Pancreas (tissue), 10 donors: ENCODE measurements at regions not wholly inside any gene's neighbourhood (a gene's known extent, or its start where the extent isn't known, plus 50 kb on each side); places are given as distances from the start of the nearest gene placed in this dataset.

Source experiments
- ATAC-seq, 4 donors: fragments of 200-7000 bp; cut with Tn5 transposase; one replicate each; pipeline versions ENCODE4 v1.8.0 to v1.9.1; 2020; ENCODE audit warnings: mild to moderate bottlenecking in 4 of 4, moderate library complexity in 4 of 4
- DNase-seq, 6 donors: peaks; one replicate each; pipeline ENCODE4 v3.0.0-alpha.2; 2020
- FAIRE-seq: peaks from 2 replicates; lab custom pipeline; 2012; peaks lifted over from hg19 to GRCh38; lab: Jason Lieb, UNC
- H3K27ac ChIP-seq, 4 donors: fragments of 200-600 bp; sonication (generic); 1 replicate in 3 of 4; 2 replicates in 1 of 4; pipeline versions ENCODE4 v1.5.0 to v1.8.0; 2020
- H3K27me3 ChIP-seq, 4 donors: fragments of 200-600 bp; one replicate each; pipeline ENCODE4 v1.8.0; 2021
- H3K36me3 ChIP-seq, 3 donors: fragments of 200-600 bp; sonication (generic) in 1 of 3; one replicate each; pipeline versions ENCODE4 v1.5.0 to v1.8.0; 2020 to 2021
- H3K4me1 ChIP-seq, 3 donors: fragments of 200-600 bp; one replicate each; pipeline ENCODE4 v1.8.0; 2021
- H3K4me3 ChIP-seq, 4 donors: fragments of 200-600 bp; sonication (generic) in 2 of 4; one replicate each; pipeline versions ENCODE4 v1.5.0 to v1.8.0; 2020 to 2021
- H3K9me3 ChIP-seq, 4 donors: fragments of 200-600 bp; one replicate each; pipeline ENCODE4 v1.8.0; 2021
- CTCF ChIP-seq, 4 donors: fragments of 200-600 bp; sonication (generic) in 3 of 4; IDR thresholded peaks; one replicate each; pipeline versions ENCODE4 v1.5.0 to v1.8.0; 2021; ENCODE audit warnings: antibody characterized with exemption in 4 of 4
- WGBS, 2 donors: extraction: QIAGEN DNeasy Blood & Tissue Kit; methylation state at CpG; one replicate each; pipeline ENCODE4 v1.1.7; 2013; 5-methylcytosine and 5-hydroxymethylcytosine counted together
- intact Hi-C, 3 donors: fragments of 100-400 bp; cut with DNase I; formaldehyde crosslinking; loops; one replicate each; pipeline versions ENCODE4 v1.11.1 to v1.14.2; 2022
- donor health status: healthy with polysubstance abuse.
- donor health status: DM: no; HTN: no; CAD: no; lungs with moderate emphysema.
- donor health status: DM: no; HTN: no; CAD: no.
- donor health status: control.
- donor health status: control.
- donor health status: Bipolar disorder and iron deficiency.
- donor health status: DM: yes; HTN: yes; CAD: no.
- donor health status: DM: no; HTN: no; CAD: no.
- donor health status: DM: no; HTN: no; CAD: no.
- donor health status: DM: yes; HTN: yes; CAD: no.

- no peaks in the 10 kb centered on the region for H3K36me3 ChIP-seq
- intact Hi-C loops = no loop called here
- FAIRE-seq = no peak
- no peak overlapping the region for H3K27ac ChIP-seq
- 43 to 56% methylated on average over 2 of the region's 2 CpGs for WGBS, 2 donors
- TF ChIP-seq CTCF (IDR thresholded peaks at IDR 0.05) = no peak
- H3K4me1 ChIP-seq = no peaks in the 10 kb centered on the region
- DNase-seq = no peak
- H3K9me3 ChIP-seq = no peaks in the 10 kb centered on the region
- no peak for ATAC-seq
- no peak overlapping the region for H3K4me3 ChIP-seq
- no peaks in the 10 kb centered on the region for H3K27me3 ChIP-seq
Measured at GRCh38 chr12:41959271-41959670, 185.4 kb downstream of the GXYLT1 start.

GRCh38 chr12:41956353-41956752 is 188.3 kb downstream of the GXYLT1 start:
- Histone ChIP-seq H3K27me3 (no peaks in the 10 kb centered on the region), H3K4me3 (no peak overlapping the region), H3K27ac (no peak overlapping the region), H3K9me3 (no peaks in the 10 kb centered on the region), H3K36me3 (no peaks in the 10 kb centered on the region), H3K4me1 (no peaks in the 10 kb centered on the region)
- ATAC-seq (no peak), DNase-seq (no peak), FAIRE-seq (no peak)
- no peak for TF ChIP-seq CTCF (IDR thresholded peaks at IDR 0.05)
- WGBS, 2 donors = 38 to 42% methylated on average over 2 of the region's 2 CpGs
- intact Hi-C loops = no loop called here

- no peak for DNase-seq
Measured at GRCh38 chr12:41950455-41950854, 194.2 kb downstream of the GXYLT1 start.

GRCh38 chr12:41946106-41946505 is 198.6 kb downstream of the GXYLT1 start:
- WGBS, 2 donors = 84 to 85% methylated on average over 2 of the region's 2 CpGs

More at GRCh38 chr12:41950455-41950854, 194.2 kb downstream of the GXYLT1 start:
- TF ChIP-seq CTCF (IDR thresholded peaks at IDR 0.05) = no peak
- Histone ChIP-seq H3K27me3 (no peaks in the 10 kb centered on the region), H3K4me1 (no peaks in the 10 kb centered on the region), H3K4me3 (no peak overlapping the region), H3K9me3 (no peaks in the 10 kb centered on the region), H3K36me3 (no peaks in the 10 kb centered on the region), H3K27ac (no peak overlapping the region)
- 27 to 46% methylated on average over 1 of the region's 1 CpG for WGBS, 2 donors
- ATAC-seq (no peak), FAIRE-seq (no peak)
- intact Hi-C loops = no loop called here

More at GRCh38 chr12:41946106-41946505, 198.6 kb downstream of the GXYLT1 start:
- Histone ChIP-seq H3K36me3 (no peaks in the 10 kb centered on the region), H3K4me3 (no peak overlapping the region), H3K27ac (no peak overlapping the region), H3K9me3 (no peaks in the 10 kb centered on the region), H3K4me1 (no peaks in the 10 kb centered on the region), H3K27me3 (no peaks in the 10 kb centered on the region)
- no peak for ATAC-seq
- TF ChIP-seq CTCF (IDR thresholded peaks at IDR 0.05) = no peak
- intact Hi-C loops = no loop called here
- no peak for DNase-seq
- no peak for FAIRE-seq
